ENCODE measurements at regions not wholly inside any gene's neighbourhood (a gene's known extent, or its start where the extent isn't known, plus 50 kb on each side); places are given as distances from the start of the nearest gene placed in this dataset.

GRCh38 chr14:83991666-83992065 is 1538.3 kb upstream of the FLRT2 start:
- TF ChIP-seq POLR2A (IDR thresholded peaks at IDR 0.05; ENCODE audit: low read length) = no peak
- no peak for TF ChIP-seq GATA1 (IDR thresholded peaks at IDR 0.05; ENCODE audit: low read depth, low read length)

Measured in erythroblast (primary cell).